ENCODE measurements at regions not wholly inside any gene's neighbourhood (a gene's known extent, or its start where the extent isn't known, plus 50 kb on each side); places are given as distances from the start of the nearest gene placed in this dataset.

DNA sequence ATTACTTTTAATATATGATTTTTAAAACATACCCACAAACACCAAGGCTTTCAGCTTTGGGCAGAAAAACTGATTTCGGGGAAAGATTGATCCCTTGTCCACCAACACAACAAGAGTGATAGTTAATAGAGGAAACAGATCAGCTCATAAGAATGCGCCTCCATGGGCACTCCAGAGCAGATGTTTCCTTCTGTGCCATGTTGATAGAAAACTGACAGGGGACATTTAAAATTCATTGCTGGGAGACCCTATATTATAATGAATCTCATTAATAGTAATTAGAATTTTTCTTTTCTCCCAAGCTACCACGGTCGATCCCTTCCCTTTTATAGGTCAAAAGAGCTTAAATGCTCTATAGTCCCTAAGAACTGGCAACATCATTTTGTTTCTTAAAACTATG is 431.2 kb downstream of the IRS2 start:
- H3K9me3 ChIP-seq (ENCODE audit: control insufficient read depth in 1 of 2, insufficient read depth in 1 of 2, low read length in 2 of 2), result no peaks in the 10 kb centered on the region
- ChIA-PET CTCF (no interaction called here), POLR2A (no interaction called here)
- H3K27ac ChIP-seq (ENCODE audit: low read depth in 1 of 2, low read length in 2 of 2), result no peak overlapping the region
- no peak overlapping the region for H3K27ac Mint-ChIP-seq
- H3K4me3 ChIP-seq (ENCODE audit: low read length), result no peak overlapping the region
- no peaks in the 10 kb centered on the region for H3K4me1 ChIP-seq (ENCODE audit: insufficient read depth, low read length)
- no peaks in the 10 kb centered on the region for H3K36me3 Mint-ChIP-seq (ENCODE audit: low read depth)
- TF ChIP-seq, protein P1, sequence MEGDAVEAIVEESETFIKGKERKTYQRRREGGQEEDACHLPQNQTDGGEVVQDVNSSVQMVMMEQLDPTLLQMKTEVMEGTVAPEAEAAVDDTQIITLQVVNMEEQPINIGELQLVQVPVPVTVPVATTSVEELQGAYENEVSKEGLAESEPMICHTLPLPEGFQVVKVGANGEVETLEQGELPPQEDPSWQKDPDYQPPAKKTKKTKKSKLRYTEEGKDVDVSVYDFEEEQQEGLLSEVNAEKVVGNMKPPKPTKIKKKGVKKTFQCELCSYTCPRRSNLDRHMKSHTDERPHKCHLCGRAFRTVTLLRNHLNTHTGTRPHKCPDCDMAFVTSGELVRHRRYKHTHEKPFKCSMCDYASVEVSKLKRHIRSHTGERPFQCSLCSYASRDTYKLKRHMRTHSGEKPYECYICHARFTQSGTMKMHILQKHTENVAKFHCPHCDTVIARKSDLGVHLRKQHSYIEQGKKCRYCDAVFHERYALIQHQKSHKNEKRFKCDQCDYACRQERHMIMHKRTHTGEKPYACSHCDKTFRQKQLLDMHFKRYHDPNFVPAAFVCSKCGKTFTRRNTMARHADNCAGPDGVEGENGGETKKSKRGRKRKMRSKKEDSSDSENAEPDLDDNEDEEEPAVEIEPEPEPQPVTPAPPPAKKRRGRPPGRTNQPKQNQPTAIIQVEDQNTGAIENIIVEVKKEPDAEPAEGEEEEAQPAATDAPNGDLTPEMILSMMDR (IDR thresholded peaks at IDR 0.05), result no peak
- H3K27me3 ChIP-seq (ENCODE audit: control insufficient read depth in 1 of 2, insufficient read depth in 2 of 2, low read length in 2 of 2), result no peaks in the 10 kb centered on the region
- H3K4me3 Mint-ChIP-seq, result no peak overlapping the region
- intact Hi-C loops (cut with DNase I, micrococcal nuclease), result no loop called here
- H3K36me3 ChIP-seq (ENCODE audit: insufficient read depth, low read length), result no peaks in the 10 kb centered on the region
- no peaks in the 10 kb centered on the region for H3K9me3 Mint-ChIP-seq
- no peak for ATAC-seq (ENCODE audit: poor library complexity)
- DNase-seq, result no peak
- peaks cover 6% of the 10 kb centered on the region for H3K27me3 Mint-ChIP-seq
- no peaks in the 10 kb centered on the region for H3K4me1 Mint-ChIP-seq (ENCODE audit: low read depth)

DNA sequence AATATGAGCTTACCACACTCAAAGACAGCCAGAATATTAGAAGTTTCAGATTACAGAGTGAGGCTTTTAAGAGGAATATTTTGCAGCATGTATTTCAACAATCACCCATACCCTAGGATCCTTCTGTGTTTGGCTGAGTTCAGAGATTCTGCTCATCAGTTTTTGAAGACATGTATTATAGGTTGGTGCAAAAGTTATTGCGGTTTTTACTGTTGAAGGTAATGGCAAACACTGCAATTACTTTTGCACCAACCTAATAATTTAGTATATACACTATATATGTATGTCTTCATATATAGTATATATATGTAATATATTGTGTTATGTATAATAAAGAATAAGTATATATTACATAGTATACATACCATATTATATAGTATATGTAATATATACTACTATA is 435.1 kb downstream of the IRS2 start:
- Mint-ChIP-seq H3K27ac (no peak overlapping the region), H3K4me1 (ENCODE audit: low read depth) (no peaks in the 10 kb centered on the region), H3K4me3 (no peak overlapping the region), H3K9me3 (no peaks in the 10 kb centered on the region), H3K36me3 (ENCODE audit: low read depth) (no peaks in the 10 kb centered on the region), H3K27me3 (peaks cover 12% of the 10 kb centered on the region)
- POLR2A ChIA-PET, result no interaction called here
- no peak for DNase-seq
- Histone ChIP-seq H3K27ac (ENCODE audit: low read depth in 1 of 2, low read length in 2 of 2) (no peak overlapping the region), H3K4me3 (ENCODE audit: low read length) (no peak overlapping the region), H3K27me3 (ENCODE audit: control insufficient read depth in 1 of 2, insufficient read depth in 2 of 2, low read length in 2 of 2) (peaks cover 0 to 1% of the 10 kb centered on the region in 2 experiments), H3K36me3 (ENCODE audit: insufficient read depth, low read length) (no peaks in the 10 kb centered on the region), H3K4me1 (ENCODE audit: insufficient read depth, low read length) (no peaks in the 10 kb centered on the region), H3K9me3 (ENCODE audit: control insufficient read depth in 1 of 2, insufficient read depth in 1 of 2, low read length in 2 of 2) (no peaks in the 10 kb centered on the region)
- intact Hi-C loops (cut with DNase I, micrococcal nuclease), result no loop called here
- CTCF ChIA-PET, result no interaction called here
- ATAC-seq (ENCODE audit: poor library complexity), result no peak
- TF ChIP-seq, protein P1 (IDR thresholded peaks at IDR 0.05), result no peak

DNA sequence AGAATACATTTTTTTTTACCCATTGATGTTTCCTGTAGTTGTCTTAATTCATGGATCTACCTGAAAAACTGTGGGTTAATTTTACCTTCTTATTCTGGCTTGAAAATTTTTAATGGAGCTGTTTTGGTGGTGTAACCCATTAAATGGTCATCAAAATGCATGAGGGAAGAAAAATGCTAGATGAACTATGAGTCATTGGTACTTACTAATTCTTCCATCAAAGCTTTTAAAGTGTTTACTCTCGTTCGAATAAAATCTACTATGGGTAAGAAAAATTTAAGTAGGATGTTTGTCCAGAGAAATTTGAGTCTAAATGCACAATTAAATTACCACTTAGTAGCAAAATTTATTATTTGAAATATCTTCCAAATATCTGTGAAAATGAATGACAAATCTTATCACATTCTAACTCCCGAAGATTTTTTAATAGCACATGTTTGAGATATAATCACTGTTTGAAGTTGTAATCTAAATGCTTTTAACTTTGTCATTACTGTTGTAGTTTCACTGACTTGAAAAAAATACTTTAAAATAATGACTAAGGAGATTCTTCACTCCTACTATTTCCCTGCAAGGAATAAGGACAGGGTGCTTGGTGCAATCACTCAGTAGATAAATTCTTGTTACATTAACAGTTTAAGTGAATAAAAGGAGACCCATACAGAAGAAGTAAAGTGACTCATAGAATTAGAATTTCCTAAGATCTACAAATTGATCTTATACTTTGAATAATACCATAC is 437.7 kb downstream of the IRS2 start:
- no peak overlapping the region for H3K4me3 ChIP-seq (ENCODE audit: low read length)
- no peaks in the 10 kb centered on the region for H3K4me1 ChIP-seq (ENCODE audit: insufficient read depth, low read length)
- no peak overlapping the region for H3K27ac Mint-ChIP-seq
- H3K27ac ChIP-seq (ENCODE audit: low read depth in 1 of 2, low read length in 2 of 2), result no peak overlapping the region
- H3K9me3 Mint-ChIP-seq, result no peaks in the 10 kb centered on the region
- POLR2A ChIA-PET, result no interaction called here
- peaks cover 22% of the 10 kb centered on the region for H3K27me3 Mint-ChIP-seq
- TF ChIP-seq, protein P1 (IDR thresholded peaks at IDR 0.05), result no peak
- no peaks in the 10 kb centered on the region for H3K36me3 Mint-ChIP-seq (ENCODE audit: low read depth)
- H3K9me3 ChIP-seq (ENCODE audit: control insufficient read depth in 1 of 2, insufficient read depth in 1 of 2, low read length in 2 of 2), result no peaks in the 10 kb centered on the region
- no peaks in the 10 kb centered on the region for H3K4me1 Mint-ChIP-seq (ENCODE audit: low read depth)
- intact Hi-C loops (cut with DNase I, micrococcal nuclease), result no loop called here
- CTCF ChIA-PET, result no interaction called here
- H3K4me3 Mint-ChIP-seq, result no peak overlapping the region
- ATAC-seq (ENCODE audit: poor library complexity) (no peak), DNase-seq (no peak)
- no peaks in the 10 kb centered on the region for H3K36me3 ChIP-seq (ENCODE audit: insufficient read depth, low read length)
- H3K27me3 ChIP-seq (ENCODE audit: control insufficient read depth in 1 of 2, insufficient read depth in 2 of 2, low read length in 2 of 2), result peaks cover 0 to 10% of the 10 kb centered on the region in 2 experiments

All from CD4-positive, alpha-beta T cell (primary cell).